GM10266 (cell line): ENCODE measurements at regions not wholly inside any gene's neighbourhood (a gene's known extent, or its start where the extent isn't known, plus 50 kb on each side); places are given as distances from the start of the nearest gene placed in this dataset.

Experiments
- DNase-seq: peaks from one replicate; pipeline ENCODE4 v3.0.0; 2012; ENCODE audit errors: extremely low spot score
- TF ChIP-seq, protein P1 (sequence below): IDR thresholded peaks from 2 replicates; pipeline ENCODE4 v1.5.1; 2012; ENCODE audit warnings: mild to moderate bottlenecking, low read depth; ENCODE audit not compliant: control insufficient read depth, insufficient read depth; ENCODE audit errors: missing control alignments

DNA sequence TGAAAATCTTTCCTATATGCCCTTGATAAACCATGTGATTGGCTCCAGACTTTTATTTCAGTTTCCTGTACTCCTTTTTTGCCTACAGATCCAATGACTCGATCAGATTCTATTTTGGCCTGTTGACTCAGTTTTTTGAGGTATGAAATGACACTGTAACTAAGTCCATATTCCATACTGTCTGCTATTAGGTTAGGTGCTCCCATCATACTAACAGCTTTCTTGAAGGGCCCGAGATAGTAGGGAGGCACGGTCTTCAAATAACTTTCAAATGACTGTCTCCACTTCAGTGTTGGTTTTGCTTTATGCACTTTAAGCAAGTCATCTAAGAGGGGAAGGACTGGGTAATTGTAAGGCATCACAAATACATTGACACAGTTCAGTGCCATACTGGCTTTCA lies 295.4 kb upstream of the DAB2 start:
- TF ChIP-seq, protein P1, sequence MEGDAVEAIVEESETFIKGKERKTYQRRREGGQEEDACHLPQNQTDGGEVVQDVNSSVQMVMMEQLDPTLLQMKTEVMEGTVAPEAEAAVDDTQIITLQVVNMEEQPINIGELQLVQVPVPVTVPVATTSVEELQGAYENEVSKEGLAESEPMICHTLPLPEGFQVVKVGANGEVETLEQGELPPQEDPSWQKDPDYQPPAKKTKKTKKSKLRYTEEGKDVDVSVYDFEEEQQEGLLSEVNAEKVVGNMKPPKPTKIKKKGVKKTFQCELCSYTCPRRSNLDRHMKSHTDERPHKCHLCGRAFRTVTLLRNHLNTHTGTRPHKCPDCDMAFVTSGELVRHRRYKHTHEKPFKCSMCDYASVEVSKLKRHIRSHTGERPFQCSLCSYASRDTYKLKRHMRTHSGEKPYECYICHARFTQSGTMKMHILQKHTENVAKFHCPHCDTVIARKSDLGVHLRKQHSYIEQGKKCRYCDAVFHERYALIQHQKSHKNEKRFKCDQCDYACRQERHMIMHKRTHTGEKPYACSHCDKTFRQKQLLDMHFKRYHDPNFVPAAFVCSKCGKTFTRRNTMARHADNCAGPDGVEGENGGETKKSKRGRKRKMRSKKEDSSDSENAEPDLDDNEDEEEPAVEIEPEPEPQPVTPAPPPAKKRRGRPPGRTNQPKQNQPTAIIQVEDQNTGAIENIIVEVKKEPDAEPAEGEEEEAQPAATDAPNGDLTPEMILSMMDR = no peak
- no peak for DNase-seq

DNA sequence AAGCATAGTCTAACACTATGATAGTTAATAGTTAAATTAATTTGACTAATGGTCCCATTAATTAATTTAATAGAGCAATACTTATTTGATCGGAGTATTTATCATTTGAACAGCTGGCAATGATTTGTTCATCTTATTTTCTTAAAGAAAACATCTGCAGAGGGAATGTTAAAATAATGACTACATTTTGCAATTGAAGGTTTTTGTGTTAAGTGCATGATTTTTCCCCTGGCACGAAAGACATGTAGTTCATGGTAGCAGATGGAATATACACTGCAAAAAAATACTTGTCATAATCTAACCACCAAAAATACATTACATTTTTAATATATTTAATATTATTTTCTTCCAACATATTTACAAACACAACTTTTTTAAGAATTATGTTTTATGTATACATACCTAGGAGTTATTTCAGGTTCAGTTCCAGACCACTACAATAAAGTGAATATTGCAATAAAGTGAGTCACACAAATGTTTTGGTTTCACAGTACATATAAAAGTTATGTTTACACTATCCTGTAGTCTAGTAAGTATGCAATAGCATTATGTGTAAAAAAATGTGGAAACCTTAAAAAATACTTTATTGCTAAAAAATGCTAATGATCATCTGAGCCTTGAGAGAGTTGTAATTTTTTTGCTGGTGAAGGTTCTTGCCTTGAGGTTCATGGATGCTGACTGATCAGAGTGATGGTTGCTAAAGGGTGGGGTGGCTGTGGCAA lies 292.6 kb upstream of the DAB2 start:
- TF ChIP-seq, protein P1 = no peak
- no peak for DNase-seq

DNA sequence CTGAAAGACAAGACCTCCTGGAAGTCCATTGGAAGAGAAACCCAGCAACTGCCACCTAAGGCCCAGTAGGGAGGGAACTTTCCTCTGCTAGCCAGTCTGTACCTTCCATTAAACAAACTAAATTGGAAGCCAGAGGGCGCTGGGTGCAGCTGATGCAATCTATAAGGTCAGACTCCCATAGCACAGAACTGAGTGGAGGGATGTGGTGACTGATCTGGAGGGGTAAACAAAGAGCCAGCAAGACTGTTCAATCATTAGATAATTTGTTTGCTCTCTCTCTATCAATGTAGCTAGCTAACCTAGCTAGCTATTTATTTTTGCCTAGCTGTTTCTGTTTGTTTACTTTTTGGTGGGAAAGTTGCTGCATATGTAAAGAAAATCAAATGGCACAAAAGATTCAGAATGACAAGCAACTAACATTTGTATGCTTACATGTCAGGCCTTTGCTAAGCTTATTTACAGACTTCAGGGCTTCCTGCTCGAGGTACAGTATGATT lies 291.8 kb upstream of the DAB2 start:
- TF ChIP-seq, protein P1 = peak; percentile 52
- peak; percentile 40 for DNase-seq

DNA sequence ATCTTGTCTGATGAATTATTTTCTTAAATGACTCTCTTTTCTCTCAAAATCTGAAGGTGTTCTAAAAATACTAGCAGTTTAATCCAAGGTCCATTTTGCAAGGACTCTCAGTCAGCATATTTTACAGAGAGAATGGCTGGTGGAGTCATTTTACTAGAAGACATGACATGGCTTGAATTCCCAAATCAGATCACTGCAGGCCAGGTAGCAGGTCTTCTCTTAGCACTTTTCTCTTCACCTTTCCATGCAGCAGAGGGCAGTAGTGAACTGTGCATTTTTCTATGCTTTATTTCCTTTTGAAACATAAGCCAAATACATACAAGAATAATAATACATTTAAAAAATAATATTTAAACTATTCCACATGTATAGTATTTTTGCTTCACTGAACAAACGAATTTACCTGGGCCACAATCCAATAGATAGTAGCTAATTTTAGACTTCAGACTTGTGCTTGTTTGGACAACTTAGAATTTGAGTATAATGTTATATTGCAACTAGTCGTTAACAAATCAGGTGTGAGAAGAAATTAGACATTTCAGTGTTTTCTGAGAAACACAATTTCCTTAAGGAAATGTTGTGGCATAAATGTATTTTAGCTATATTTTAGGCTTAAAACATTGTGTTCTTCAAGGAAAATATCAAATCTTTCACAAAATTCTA lies 289.4 kb upstream of the DAB2 start:
- TF ChIP-seq, protein P1 = peak; percentile 50
- peak; percentile 23 for DNase-seq

DNA sequence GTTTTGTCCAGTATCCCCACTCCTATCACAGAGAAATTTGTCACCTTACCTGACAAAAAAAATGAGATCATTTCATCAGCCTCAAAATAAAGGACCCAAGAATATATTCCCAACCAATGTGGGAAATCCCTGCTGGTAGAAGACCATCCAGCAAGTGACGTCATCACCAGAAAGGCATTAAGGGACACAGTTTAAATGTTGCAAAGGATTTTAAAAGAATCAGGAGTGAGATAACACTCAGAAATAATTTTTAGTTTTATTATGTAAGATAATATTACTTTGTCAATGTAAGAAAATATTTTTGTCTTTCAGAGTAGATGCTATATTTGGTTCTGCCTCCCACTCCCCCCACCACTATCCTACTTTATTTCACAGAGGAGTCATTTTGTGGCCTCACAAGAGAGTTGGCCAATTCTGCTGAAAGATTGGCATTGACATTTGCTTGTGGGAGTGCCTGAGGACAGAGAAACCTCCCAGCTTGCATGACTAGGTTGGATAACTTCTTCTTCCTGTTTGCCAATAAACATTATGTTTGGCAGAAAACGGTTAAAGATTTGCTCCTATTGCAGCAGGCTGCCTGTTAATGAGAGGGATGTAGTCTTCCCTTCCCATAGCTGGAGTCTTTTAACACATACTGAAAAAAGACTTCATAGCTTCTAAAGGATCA lies 288.6 kb upstream of the DAB2 start:
- DNase-seq = no peak
- TF ChIP-seq, protein P1 = no peak

DNA sequence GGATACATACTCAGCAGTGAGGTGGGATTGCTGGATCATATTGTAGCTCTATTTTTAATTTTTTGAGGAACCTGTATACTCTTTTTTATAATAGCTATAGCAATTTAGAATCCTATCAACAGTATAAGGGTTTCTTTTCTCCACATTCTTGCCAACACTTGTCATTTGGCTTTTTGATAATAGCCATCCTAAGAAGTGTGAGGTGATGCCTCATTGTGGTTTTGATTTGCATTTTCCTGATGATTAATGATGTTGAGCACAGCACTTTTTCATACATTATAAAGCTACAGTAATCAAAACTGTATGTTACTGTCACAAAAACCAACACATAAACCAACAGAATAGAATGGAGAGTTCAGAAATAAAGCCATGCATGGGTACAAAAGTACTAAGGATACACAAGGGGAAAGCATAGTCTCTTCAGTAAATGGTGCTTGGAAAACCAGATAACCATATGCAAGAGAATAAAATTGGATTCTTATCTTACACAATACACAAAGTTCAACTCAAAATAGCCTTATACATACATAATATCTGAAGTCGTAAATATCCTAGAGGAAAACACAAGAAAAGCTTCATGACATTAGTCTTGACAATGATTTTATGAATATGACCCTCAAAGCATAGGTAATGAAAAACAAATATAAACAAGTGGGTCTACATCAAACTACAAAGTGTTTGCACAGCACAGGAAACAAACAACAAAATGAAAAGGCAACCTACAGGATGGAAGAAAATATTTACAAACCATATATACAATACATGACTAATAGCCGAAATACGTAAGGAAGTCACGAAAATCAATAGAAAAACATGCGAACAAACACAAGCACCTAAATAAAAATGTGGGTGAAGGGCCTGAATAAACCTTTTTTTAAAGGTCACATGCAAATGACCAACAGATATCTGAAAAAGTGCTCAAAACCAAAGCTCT lies 287.8 kb upstream of the DAB2 start:
- TF ChIP-seq, protein P1 = no peak
- DNase-seq = no peak
